GM12873 (cell line): ENCODE measurements at regions not wholly inside any gene's neighbourhood (a gene's known extent, or its start where the extent isn't known, plus 50 kb on each side); places are given as distances from the start of the nearest gene placed in this dataset.

ENCODE experiments used
- CTCF ChIP-seq: IDR thresholded peaks from 2 replicates; pipeline ENCODE4 v1.5.1; 2012; ENCODE audit warnings: low read depth, mild to moderate bottlenecking, moderate library complexity, low read length, control low read depth; ENCODE audit not compliant: insufficient read depth; ENCODE audit errors: missing control alignments

GRCh38 chr2:122063716-122064115 lies 308.3 kb downstream of the TSN start:
- no peak for TF ChIP-seq CTCF

- TF ChIP-seq CTCF: no peak
Measured at GRCh38 chr2:122070241-122070731, 314.8 kb downstream of the TSN start.

GRCh38 chr2:122072666-122073065 lies 317.2 kb downstream of the TSN start:
- TF ChIP-seq CTCF: no peak

GRCh38 chr2:122074201-122074600 lies 318.8 kb downstream of the TSN start:
- no peak for TF ChIP-seq CTCF

- no peak for TF ChIP-seq CTCF
Measured at GRCh38 chr2:122075381-122075780, 319.9 kb downstream of the TSN start.

GRCh38 chr2:122077114-122077513 lies 321.7 kb downstream of the TSN start:
- no peak for TF ChIP-seq CTCF

GRCh38 chr2:122077771-122078170 lies 322.3 kb downstream of the TSN start:
- TF ChIP-seq CTCF: no peak
